MCF 10A (cell line): ENCODE measurements at regions not wholly inside any gene's neighbourhood (a gene's known extent, or its start where the extent isn't known, plus 50 kb on each side); places are given as distances from the start of the nearest gene placed in this dataset.
A peak's percentile ranks its signal among the peaks of the same experiment; 100 is the strongest.

Experiments used
- BruUV-seq: library from RNA; stranded (reverse); fragments of 400-500 nt; replicated peaks from 2 replicates; lab custom pipeline; 2021; lab: Mats Ljungman, UMichigan
- CTCF ChIA-PET: fragments of 300-600 bp; sonication (Branson Sonifier 250); formaldehyde crosslinking; extraction: SDS; loops from one replicate; lab custom pipeline; 2021; ENCODE audit warnings: antibody characterized with exemption, inconsistent platforms; lab: Yijun Ruan, JAX
- POLR2A ChIA-PET: fragments of 300-600, 350-650 bp; sonication (Branson Sonifier 250); formaldehyde crosslinking; extraction: SDS; loops from one replicate; lab custom pipeline; 2020; ENCODE audit warnings: antibody characterized with exemption, inconsistent platforms; lab: Yijun Ruan, JAX
- DNase-seq: peaks from one replicate; pipeline ENCODE4 v3.0.0-alpha.2; 2018; ENCODE audit not compliant: unreplicated experiment
- H3K27ac Mint-ChIP-seq: one replicate; pipeline ENCODE4 v1.8.0; 2022; ENCODE audit warnings: mild to moderate bottlenecking, low read depth, mixed read lengths; ENCODE audit not compliant: unreplicated experiment
- H3K27me3 Mint-ChIP-seq: one replicate; pipeline ENCODE4 v1.8.0; 2022; ENCODE audit warnings: mixed read lengths; ENCODE audit not compliant: insufficient read depth, unreplicated experiment
- H3K36me3 Mint-ChIP-seq: one replicate; pipeline ENCODE4 v1.8.0; 2022; ENCODE audit warnings: mild to moderate bottlenecking, moderate library complexity, mixed read lengths; ENCODE audit not compliant: insufficient read depth, unreplicated experiment
- H3K4me1 Mint-ChIP-seq: one replicate; pipeline ENCODE4 v1.8.0; 2022; ENCODE audit warnings: mixed read lengths; ENCODE audit not compliant: insufficient read depth, unreplicated experiment
- H3K4me3 Mint-ChIP-seq: one replicate; pipeline ENCODE4 v1.8.0; 2022; ENCODE audit warnings: mild to moderate bottlenecking, moderate library complexity, mixed read lengths; ENCODE audit not compliant: unreplicated experiment
- H3K9me3 Mint-ChIP-seq: one replicate; pipeline ENCODE4 v1.8.0; 2022; ENCODE audit warnings: mixed read lengths; ENCODE audit not compliant: unreplicated experiment
- CTCF ChIP-seq: fragments of 200-600 bp; IDR thresholded peaks from one replicate; pipeline ENCODE4 v1.8.0; 2022; ENCODE audit warnings: antibody characterized with exemption, mild to moderate bottlenecking; ENCODE audit not compliant: unreplicated experiment
- intact Hi-C: fragments of 100-400 bp; cut with micrococcal nuclease; formaldehyde crosslinking; loops from 2 replicates; pipeline ENCODE4 v1.14.1; 2022

- intact Hi-C loops: no loop called here
- Mint-ChIP-seq H3K4me3 (no peak overlapping the region), H3K4me1 (peaks cover 13% of the 10 kb centered on the region), H3K9me3 (no peaks in the 10 kb centered on the region), H3K36me3 (no peaks in the 10 kb centered on the region), H3K27ac (no peak overlapping the region), H3K27me3 (no peaks in the 10 kb centered on the region)
- POLR2A ChIA-PET: no interaction called here
- DNase-seq: peak; percentile 61
- no peak for TF ChIP-seq CTCF
- CTCF ChIA-PET: no interaction called here
- no TSS peak for BruUV-seq
These were observed 125.8 kb upstream of the CREB1 start for GRCh38 chr2:207403950-207404349.

GRCh38 chr2:207405150-207405549, 124.6 kb upstream of the CREB1 start:
- no peak for DNase-seq
- intact Hi-C loops: no loop called here
- ChIA-PET POLR2A (interaction anchor here (1.6 kb wide), 1 partner anchor 9 kb away, joined by 5 read pairs; no protein-coding TSS in a partner anchor), CTCF (no interaction called here)
- Mint-ChIP-seq H3K4me3 (no peak overlapping the region), H3K36me3 (no peaks in the 10 kb centered on the region), H3K9me3 (no peaks in the 10 kb centered on the region), H3K27me3 (no peaks in the 10 kb centered on the region), H3K4me1 (peaks cover 21% of the 10 kb centered on the region), H3K27ac (no peak overlapping the region)
- BruUV-seq: no TSS peak
- TF ChIP-seq CTCF: no peak

GRCh38 chr2:207408086-207408794, 121.5 kb upstream of the CREB1 start:
- TF ChIP-seq CTCF: no peak
- H3K9me3 Mint-ChIP-seq: no peaks in the 10 kb centered on the region
- H3K4me1 Mint-ChIP-seq: peaks cover 21% of the 10 kb centered on the region
- ChIA-PET CTCF (interaction anchor here (0.9 to 1.4 kb wide), 4 partner anchors 56 to 243 kb away, joined by 3 to 4 read pairs (median 4); no protein-coding TSS in a partner anchor), POLR2A (interaction anchor here (0.6 to 3.0 kb wide), 16 partner anchors 9 to 395 kb away, joined by 3 to 18 read pairs (median 3); no protein-coding TSS in a partner anchor)
- DNase-seq: peak; percentile 95
- H3K4me3 Mint-ChIP-seq: no peak overlapping the region
- no peak overlapping the region for H3K27ac Mint-ChIP-seq
- intact Hi-C loops: no loop called here
- H3K36me3 Mint-ChIP-seq: no peaks in the 10 kb centered on the region
- no peaks in the 10 kb centered on the region for H3K27me3 Mint-ChIP-seq
- no TSS peak for BruUV-seq

- H3K27ac Mint-ChIP-seq: no peak overlapping the region
- ChIA-PET POLR2A (interaction anchor here (0.7 to 3.0 kb wide), 6 partner anchors 15 to 245 kb away, joined by 3 to 18 read pairs (median 10); no protein-coding TSS in a partner anchor), CTCF (interaction anchor here (0.7 to 0.9 kb wide), 3 partner anchors 70 to 245 kb away, joined by 4 read pairs; no protein-coding TSS in a partner anchor)
- H3K4me1 Mint-ChIP-seq: peaks cover 21% of the 10 kb centered on the region
- no peaks in the 10 kb centered on the region for H3K9me3 Mint-ChIP-seq
- H3K36me3 Mint-ChIP-seq: no peaks in the 10 kb centered on the region
- BruUV-seq: no TSS peak
- H3K27me3 Mint-ChIP-seq: no peaks in the 10 kb centered on the region
- H3K4me3 Mint-ChIP-seq: no peak overlapping the region
- no peak for DNase-seq
- TF ChIP-seq CTCF: no peak
- intact Hi-C loops: no loop called here
These were observed 120.2 kb upstream of the CREB1 start for GRCh38 chr2:207409517-207409916.
